Kidney epithelial cell (primary cell): ENCODE measurements at regions not wholly inside any gene's neighbourhood (a gene's known extent, or its start where the extent isn't known, plus 50 kb on each side); places are given as distances from the start of the nearest gene placed in this dataset.
"Not testable (repeated sequence)": the region's sequence is repeated elsewhere in the genome, so short reads cannot be mapped to it uniquely, and the experiment has no call there.

Experiments used
- DNase-seq: peaks from one replicate; pipeline ENCODE4 v3.0.0-alpha.2; 2010; ENCODE audit warnings: low read depth
- H3K27me3 ChIP-seq: 2 replicates; pipeline ENCODE4 v1.6.0; 2011; ENCODE audit warnings: low read length; ENCODE audit not compliant: control insufficient read depth, insufficient read depth
- H3K36me3 ChIP-seq: 2 replicates; pipeline ENCODE4 v1.5.1; 2011; ENCODE audit warnings: low read length; ENCODE audit not compliant: control insufficient read depth, insufficient read depth
- H3K4me3 ChIP-seq: 2 replicates; pipeline ENCODE4 v1.5.1; 2011; ENCODE audit warnings: low read depth, mild to moderate bottlenecking, control low read depth, low read length
- TF ChIP-seq, protein P1 (sequence below): IDR thresholded peaks from 2 replicates; pipeline ENCODE4 v1.5.1; 2011; ENCODE audit warnings: mild to moderate bottlenecking, moderate library complexity, low read length, control low read depth, inconsistent platforms; ENCODE audit not compliant: insufficient read depth, poor library complexity, severe bottlenecking

- DNase-seq: peak; percentile 67
- no peak overlapping the region for H3K4me3 ChIP-seq
- H3K27me3 ChIP-seq: no peaks in the 10 kb centered on the region
- TF ChIP-seq, protein P1, sequence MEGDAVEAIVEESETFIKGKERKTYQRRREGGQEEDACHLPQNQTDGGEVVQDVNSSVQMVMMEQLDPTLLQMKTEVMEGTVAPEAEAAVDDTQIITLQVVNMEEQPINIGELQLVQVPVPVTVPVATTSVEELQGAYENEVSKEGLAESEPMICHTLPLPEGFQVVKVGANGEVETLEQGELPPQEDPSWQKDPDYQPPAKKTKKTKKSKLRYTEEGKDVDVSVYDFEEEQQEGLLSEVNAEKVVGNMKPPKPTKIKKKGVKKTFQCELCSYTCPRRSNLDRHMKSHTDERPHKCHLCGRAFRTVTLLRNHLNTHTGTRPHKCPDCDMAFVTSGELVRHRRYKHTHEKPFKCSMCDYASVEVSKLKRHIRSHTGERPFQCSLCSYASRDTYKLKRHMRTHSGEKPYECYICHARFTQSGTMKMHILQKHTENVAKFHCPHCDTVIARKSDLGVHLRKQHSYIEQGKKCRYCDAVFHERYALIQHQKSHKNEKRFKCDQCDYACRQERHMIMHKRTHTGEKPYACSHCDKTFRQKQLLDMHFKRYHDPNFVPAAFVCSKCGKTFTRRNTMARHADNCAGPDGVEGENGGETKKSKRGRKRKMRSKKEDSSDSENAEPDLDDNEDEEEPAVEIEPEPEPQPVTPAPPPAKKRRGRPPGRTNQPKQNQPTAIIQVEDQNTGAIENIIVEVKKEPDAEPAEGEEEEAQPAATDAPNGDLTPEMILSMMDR: no peak
- no peaks in the 10 kb centered on the region for H3K36me3 ChIP-seq
These were observed 383.2 kb upstream of the CCL2 start for GRCh38 chr17:33871720-33872540.

DNA sequence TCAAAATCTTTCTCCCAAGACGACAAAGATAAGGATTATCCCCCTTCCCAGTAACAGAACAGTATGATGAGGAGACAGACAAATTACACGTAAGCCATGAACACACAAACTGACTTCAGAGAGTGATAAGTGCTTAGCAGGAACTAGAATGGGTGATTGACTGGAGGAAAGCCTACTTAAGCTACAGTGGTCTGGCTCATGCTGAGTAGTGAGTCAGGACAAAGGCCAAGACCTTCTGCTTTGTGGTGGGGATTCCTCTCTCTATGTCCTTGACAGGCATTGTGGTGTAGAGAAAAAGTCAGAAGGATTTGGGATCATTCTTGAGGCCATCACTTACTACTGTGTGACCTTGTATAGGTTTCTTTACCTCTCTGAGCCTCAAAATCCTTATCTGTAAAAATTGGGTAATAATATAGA is 381.9 kb upstream of the CCL2 start:
- H3K27me3 ChIP-seq: no peaks in the 10 kb centered on the region
- TF ChIP-seq, protein P1: no peak
- no peaks in the 10 kb centered on the region for H3K36me3 ChIP-seq
- H3K4me3 ChIP-seq: no peak overlapping the region
- no peak for DNase-seq

- TF ChIP-seq, protein P1: no peak
- Histone ChIP-seq H3K27me3 (no peaks in the 10 kb centered on the region), H3K4me3 (no peak overlapping the region), H3K36me3 (no peaks in the 10 kb centered on the region)
- no peak for DNase-seq
These were observed 380.4 kb upstream of the CCL2 start for GRCh38 chr17:33874617-33875060.

DNA sequence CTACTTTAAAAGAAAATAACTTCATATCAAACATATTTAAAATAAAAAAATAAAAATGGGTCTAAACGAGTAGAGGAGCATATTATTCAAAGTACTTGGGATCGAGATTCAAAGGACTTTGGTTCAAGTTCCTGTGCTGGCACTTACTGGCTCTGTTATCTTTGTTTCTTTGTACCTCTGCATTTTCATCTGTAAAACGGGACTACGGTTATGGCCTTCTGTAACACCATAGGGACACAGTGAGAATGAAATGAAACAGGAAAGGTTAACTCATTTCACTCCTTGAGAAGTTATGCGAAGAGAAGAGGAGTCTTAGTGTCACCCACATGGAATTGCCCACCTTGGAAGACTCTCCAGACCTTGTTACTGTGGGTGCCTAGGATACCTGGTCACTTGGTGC is 379.1 kb upstream of the CCL2 start:
- no peak for DNase-seq
- H3K4me3 ChIP-seq: no peak overlapping the region
- H3K36me3 ChIP-seq: no peaks in the 10 kb centered on the region
- H3K27me3 ChIP-seq: no peaks in the 10 kb centered on the region
- TF ChIP-seq, protein P1: no peak

GRCh38 chr17:33882273-33882672 is 372.8 kb upstream of the CCL2 start:
- H3K27me3 ChIP-seq, H3K36me3 ChIP-seq, DNase-seq, H3K4me3 ChIP-seq: not testable (repeated sequence)

GRCh38 chr17:33882677-33883076 is 372.4 kb upstream of the CCL2 start:
- not testable (repeated sequence) for H3K36me3 ChIP-seq, DNase-seq, H3K4me3 ChIP-seq, H3K27me3 ChIP-seq

- H3K4me3 ChIP-seq: no peak overlapping the region
- no peaks in the 10 kb centered on the region for H3K27me3 ChIP-seq
- DNase-seq: no peak
- TF ChIP-seq, protein P1: no peak
- H3K36me3 ChIP-seq: no peaks in the 10 kb centered on the region
These were observed 366.6 kb upstream of the CCL2 start for GRCh38 chr17:33888455-33888854.
